GM12878 (cell line): ENCODE measurements at regions not wholly inside any gene's neighbourhood (a gene's known extent, or its start where the extent isn't known, plus 50 kb on each side); places are given as distances from the start of the nearest gene placed in this dataset.

Experiments
- ATAC-seq: fragments of 200-7000 bp; cut with Tn5 transposase; 3 replicates; pipeline ENCODE4 v1.9.1; 2020; ENCODE audit warnings: mild to moderate bottlenecking, moderate library complexity
- BruUV-seq: library from RNA; stranded (reverse); fragments of 400-500 nt; replicated peaks from 2 replicates; lab custom pipeline; 2021; lab: Mats Ljungman, UMichigan
- CTCF ChIA-PET: fragments of 300-600 bp; sonication (Branson Sonifier 250); formaldehyde crosslinking; extraction: SDS; loops from one replicate; lab custom pipeline; 2021; ENCODE audit warnings: inconsistent platforms; lab: Yijun Ruan, JAX
- POLR2A ChIA-PET: fragments of 350-600 bp; formaldehyde crosslinking; extraction: SDS; loops from one replicate; lab custom pipeline; 2021; ENCODE audit warnings: inconsistent platforms; lab: Charles Lee
- RAD21 ChIA-PET: fragments of 300-600 bp; sonication (Branson Sonifier 250); formaldehyde crosslinking; loops from one replicate; lab custom pipeline; 2023; ENCODE audit warnings: antibody characterized with exemption; ENCODE audit not compliant: unreplicated experiment; lab: Charles Lee
- SMC1A ChIA-PET: fragments of 300-600 bp; sonication (Branson Sonifier 250); formaldehyde crosslinking; loops from one replicate; lab custom pipeline; 2023; ENCODE audit not compliant: unreplicated experiment, uncharacterized antibody; lab: Charles Lee
- DNase-seq: peaks from one replicate; pipeline ENCODE4 v3.0.0-alpha.2; 2011; ENCODE audit warnings: low read depth, low spot score
- FAIRE-seq: peaks from 3 replicates; lab custom pipeline; 2011; peaks lifted over from hg19 to GRCh38; lab: Jason Lieb, UNC
- H2AFZ ChIP-seq: 2 replicates; pipeline ENCODE4 v1.6.0; 2011; ENCODE audit warnings: low read depth, low read length, control low read depth; ENCODE audit not compliant: control insufficient read depth
- H3K27ac ChIP-seq: 2 replicates; pipeline ENCODE4 v1.5.1; 2011; ENCODE audit warnings: control low read depth; ENCODE audit not compliant: control insufficient read depth, insufficient read depth
- H3K27me3 ChIP-seq, 2 experiments: replicated peaks in 1 of 2; 2 replicates each; pipeline versions ENCODE4 v1.6.0 to v1.6.1; 2011; ENCODE audit warnings: low read length in 1 of 2; ENCODE audit not compliant: control insufficient read depth in 2 of 2, insufficient read depth in 2 of 2
- H3K36me3 ChIP-seq, 2 experiments: 2 replicates each; pipeline ENCODE4 v1.5.1; 2011; ENCODE audit warnings: low read length in 1 of 2; ENCODE audit not compliant: control insufficient read depth in 2 of 2, insufficient read depth in 2 of 2
- H3K4me1 ChIP-seq: 2 replicates; pipeline ENCODE4 v1.6.1; 2011; ENCODE audit warnings: mild to moderate bottlenecking, low read length, moderate library complexity, mixed read lengths; ENCODE audit not compliant: control insufficient read depth, insufficient read depth
- H3K4me2 ChIP-seq: 2 replicates; pipeline ENCODE4 v1.6.0; 2011; ENCODE audit warnings: control low read depth; ENCODE audit not compliant: control insufficient read depth, insufficient read depth
- H3K4me3 ChIP-seq: fragments of 200-600 bp; sonication (generic); 2 replicates; pipeline ENCODE4 v1.5.1; 2016
- H3K79me2 ChIP-seq: 2 replicates; pipeline ENCODE4 v1.6.0; 2011; ENCODE audit warnings: low read length; ENCODE audit not compliant: control insufficient read depth, insufficient read depth
- H3K9ac ChIP-seq: 2 replicates; pipeline ENCODE4 v1.8.0; 2011; ENCODE audit warnings: low read length, control low read depth, mixed read lengths; ENCODE audit not compliant: control insufficient read depth, insufficient read depth
- H3K9me3 ChIP-seq: replicated peaks from 3 replicates; pipeline ENCODE4 v1.5.1; 2011; ENCODE audit warnings: mild to moderate bottlenecking, low read length; ENCODE audit not compliant: control insufficient read depth, insufficient read depth
- H4K20me1 ChIP-seq: 2 replicates; pipeline ENCODE4 v1.6.0; 2011; ENCODE audit not compliant: control insufficient read depth, insufficient read depth
- BACH1 ChIP-seq: fragments of 450-650 bp; IDR thresholded peaks from 2 replicates; pipeline ENCODE4 v1.6.1; 2017; ENCODE audit warnings: mild to moderate bottlenecking, borderline replicate concordance
- CBFB ChIP-seq: IDR thresholded peaks from 2 replicates; pipeline ENCODE4 v1.6.1; 2016; ENCODE audit warnings: antibody characterized with exemption, low read depth
- CBX5 ChIP-seq: sonication (generic); IDR thresholded peaks from 2 replicates; pipeline ENCODE4 v1.6.1; 2016; ENCODE audit warnings: low read depth, moderate library complexity, mild to moderate bottlenecking, inconsistent platforms
- CHD2 ChIP-seq: IDR thresholded peaks from 2 replicates; pipeline ENCODE4 v1.6.1; 2011; ENCODE audit warnings: low read depth, low read length, improper control_type of control experiment, borderline replicate concordance
- FOS ChIP-seq: IDR thresholded peaks from 3 replicates; pipeline ENCODE4 v1.6.1; 2011; ENCODE audit warnings: borderline replicate concordance; ENCODE audit not compliant: insufficient read length; ENCODE audit errors: extremely low read depth
- KAT2A ChIP-seq: conservative IDR thresholded peaks from 2 replicates; pipeline ENCODE4 v1.6.1; 2011; ENCODE audit warnings: low read depth, low read length; ENCODE audit not compliant: control insufficient read depth
- KDM1A ChIP-seq: fragments of 200-600 bp; sonication (generic); IDR thresholded peaks from 2 replicates; pipeline ENCODE4 v1.6.1; 2016; ENCODE audit warnings: borderline replicate concordance
- NFIC ChIP-seq: IDR thresholded peaks from 2 replicates; pipeline ENCODE4 v1.6.1; 2012; ENCODE audit warnings: low read depth, mild to moderate bottlenecking, inconsistent platforms, low read length, moderate library complexity
- NR2C2 ChIP-seq: IDR thresholded peaks from 2 replicates; pipeline ENCODE4 v1.6.1; 2011; ENCODE audit warnings: borderline replicate concordance, low read depth; ENCODE audit not compliant: control insufficient read depth, insufficient read length
- POU2F2 ChIP-seq: IDR thresholded peaks from 3 replicates; pipeline ENCODE4 v1.6.1; 2011; ENCODE audit warnings: low read depth, mild to moderate bottlenecking, low read length, borderline replicate concordance
- SREBF1 ChIP-seq: IDR thresholded peaks from 2 replicates; pipeline ENCODE4 v1.6.1; 2012; ENCODE audit warnings: mild to moderate bottlenecking, low read length
- ZNF274 ChIP-seq: IDR thresholded peaks from one replicate; pipeline ENCODE4 v1.8.0; 2011; ENCODE audit not compliant: insufficient read length, insufficient read depth
- ZSCAN29 ChIP-seq: fragments of 450-650 bp; IDR thresholded peaks from 2 replicates; pipeline ENCODE4 v1.6.1; 2017; ENCODE audit warnings: mild to moderate bottlenecking, moderate library complexity
- in situ Hi-C: fragments of 300-500 bp; cut with MboI; formaldehyde crosslinking; loops from 9 replicates; pipeline ENCODE4 v1.14.3; 2018; ENCODE audit warnings: mixed read lengths
- intact Hi-C: fragments of 100-400 bp; cut with micrococcal nuclease; formaldehyde crosslinking; loops from one replicate; pipeline ENCODE4 v1.14.2; 2022; ENCODE audit not compliant: unreplicated experiment
- TF ChIP-seq, protein P1 (sequence below): fragments of 150-350 bp; IDR thresholded peaks from 2 replicates; pipeline ENCODE4 v1.6.1; 2014; ENCODE audit warnings: mild to moderate bottlenecking, low read depth, low read length
- TF ChIP-seq, protein P2 (sequence below): IDR thresholded peaks from 2 replicates; pipeline ENCODE4 v1.6.1; 2012; ENCODE audit warnings: low read depth, low read length, improper control_type of control experiment
- TF ChIP-seq, protein P3 (sequence below): fragments of 450-650 bp; IDR thresholded peaks from 2 replicates; pipeline ENCODE4 v1.6.1; 2016; ENCODE audit warnings: mild to moderate bottlenecking
- TF ChIP-seq, protein P4 (sequence below): IDR thresholded peaks from 2 replicates; pipeline ENCODE4 v1.6.1; 2011; ENCODE audit warnings: mild to moderate bottlenecking, low read depth, low read length, moderate library complexity; ENCODE audit not compliant: insufficient replicate concordance
- TF ChIP-seq, protein P5 (sequence below): fragments of 450-650 bp; IDR thresholded peaks from 2 replicates; pipeline ENCODE4 v1.6.1; 2017; ENCODE audit warnings: mild to moderate bottlenecking

DNA sequence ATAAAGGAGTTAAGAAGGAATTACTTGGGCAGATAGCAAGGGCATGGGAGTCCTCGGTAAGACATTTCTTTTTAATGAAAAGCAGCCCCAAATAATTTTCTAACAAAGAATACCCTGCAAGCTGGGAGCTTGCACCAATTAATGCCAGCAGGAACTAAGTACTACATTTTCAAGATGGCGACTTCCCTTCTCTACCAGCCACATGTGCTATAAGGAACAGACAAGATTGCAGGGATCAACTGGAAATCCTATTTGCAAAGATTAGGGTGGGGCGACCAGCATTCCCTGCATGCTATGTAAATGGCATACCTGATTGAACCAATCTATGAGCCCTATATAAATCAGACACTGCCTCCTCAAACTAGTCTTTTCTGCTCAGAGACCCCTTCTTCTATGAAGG lies 827.5 kb downstream of the ADCYAP1 start (continued):
- TF ChIP-seq, protein P1, sequence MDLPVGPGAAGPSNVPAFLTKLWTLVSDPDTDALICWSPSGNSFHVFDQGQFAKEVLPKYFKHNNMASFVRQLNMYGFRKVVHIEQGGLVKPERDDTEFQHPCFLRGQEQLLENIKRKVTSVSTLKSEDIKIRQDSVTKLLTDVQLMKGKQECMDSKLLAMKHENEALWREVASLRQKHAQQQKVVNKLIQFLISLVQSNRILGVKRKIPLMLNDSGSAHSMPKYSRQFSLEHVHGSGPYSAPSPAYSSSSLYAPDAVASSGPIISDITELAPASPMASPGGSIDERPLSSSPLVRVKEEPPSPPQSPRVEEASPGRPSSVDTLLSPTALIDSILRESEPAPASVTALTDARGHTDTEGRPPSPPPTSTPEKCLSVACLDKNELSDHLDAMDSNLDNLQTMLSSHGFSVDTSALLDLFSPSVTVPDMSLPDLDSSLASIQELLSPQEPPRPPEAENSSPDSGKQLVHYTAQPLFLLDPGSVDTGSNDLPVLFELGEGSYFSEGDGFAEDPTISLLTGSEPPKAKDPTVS, result no peak
- no peak for TF ChIP-seq ZSCAN29

DNA sequence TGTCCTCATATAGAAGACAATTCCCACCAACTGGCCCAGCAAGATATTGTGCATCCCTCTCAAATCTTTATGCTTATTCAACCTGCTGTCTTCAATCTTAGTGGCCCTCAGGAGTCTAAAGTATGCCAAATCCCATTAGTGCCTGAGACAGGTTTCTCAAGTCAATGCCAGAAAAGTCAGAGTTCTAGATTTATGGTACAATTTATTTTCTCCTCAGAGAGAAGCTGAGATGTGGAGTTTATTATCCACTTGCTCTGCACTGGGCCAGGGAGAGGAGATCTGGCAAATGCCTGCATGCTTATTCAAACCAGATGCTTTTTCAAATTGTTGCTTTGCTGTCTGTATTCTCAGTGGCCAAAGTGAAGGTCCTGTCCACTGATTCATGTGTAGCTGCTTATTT lies 825.2 kb downstream of the METTL4 start:
- TF ChIP-seq NR2C2 (no peak), KAT2A (no peak), CBFB (no peak), KDM1A (no peak), NFIC (no peak), ZNF274 (no peak), FOS (no peak), CBX5 (no peak), SREBF1 (no peak), CHD2 (no peak), POU2F2 (no peak), BACH1 (no peak)
- TF ChIP-seq, protein P2, sequence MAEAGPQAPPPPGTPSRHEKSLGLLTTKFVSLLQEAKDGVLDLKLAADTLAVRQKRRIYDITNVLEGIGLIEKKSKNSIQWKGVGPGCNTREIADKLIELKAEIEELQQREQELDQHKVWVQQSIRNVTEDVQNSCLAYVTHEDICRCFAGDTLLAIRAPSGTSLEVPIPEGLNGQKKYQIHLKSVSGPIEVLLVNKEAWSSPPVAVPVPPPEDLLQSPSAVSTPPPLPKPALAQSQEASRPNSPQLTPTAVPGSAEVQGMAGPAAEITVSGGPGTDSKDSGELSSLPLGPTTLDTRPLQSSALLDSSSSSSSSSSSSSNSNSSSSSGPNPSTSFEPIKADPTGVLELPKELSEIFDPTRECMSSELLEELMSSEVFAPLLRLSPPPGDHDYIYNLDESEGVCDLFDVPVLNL, result no peak
- TF ChIP-seq, protein P3, sequence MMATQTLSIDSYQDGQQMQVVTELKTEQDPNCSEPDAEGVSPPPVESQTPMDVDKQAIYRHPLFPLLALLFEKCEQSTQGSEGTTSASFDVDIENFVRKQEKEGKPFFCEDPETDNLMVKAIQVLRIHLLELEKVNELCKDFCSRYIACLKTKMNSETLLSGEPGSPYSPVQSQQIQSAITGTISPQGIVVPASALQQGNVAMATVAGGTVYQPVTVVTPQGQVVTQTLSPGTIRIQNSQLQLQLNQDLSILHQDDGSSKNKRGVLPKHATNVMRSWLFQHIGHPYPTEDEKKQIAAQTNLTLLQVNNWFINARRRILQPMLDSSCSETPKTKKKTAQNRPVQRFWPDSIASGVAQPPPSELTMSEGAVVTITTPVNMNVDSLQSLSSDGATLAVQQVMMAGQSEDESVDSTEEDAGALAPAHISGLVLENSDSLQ, result no peak
- TF ChIP-seq, protein P4, sequence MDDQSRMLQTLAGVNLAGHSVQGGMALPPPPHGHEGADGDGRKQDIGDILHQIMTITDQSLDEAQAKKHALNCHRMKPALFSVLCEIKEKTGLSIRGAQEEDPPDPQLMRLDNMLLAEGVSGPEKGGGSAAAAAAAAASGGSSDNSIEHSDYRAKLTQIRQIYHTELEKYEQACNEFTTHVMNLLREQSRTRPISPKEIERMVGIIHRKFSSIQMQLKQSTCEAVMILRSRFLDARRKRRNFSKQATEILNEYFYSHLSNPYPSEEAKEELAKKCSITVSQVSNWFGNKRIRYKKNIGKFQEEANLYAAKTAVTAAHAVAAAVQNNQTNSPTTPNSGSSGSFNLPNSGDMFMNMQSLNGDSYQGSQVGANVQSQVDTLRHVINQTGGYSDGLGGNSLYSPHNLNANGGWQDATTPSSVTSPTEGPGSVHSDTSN, result no peak
- TF ChIP-seq, protein P5, sequence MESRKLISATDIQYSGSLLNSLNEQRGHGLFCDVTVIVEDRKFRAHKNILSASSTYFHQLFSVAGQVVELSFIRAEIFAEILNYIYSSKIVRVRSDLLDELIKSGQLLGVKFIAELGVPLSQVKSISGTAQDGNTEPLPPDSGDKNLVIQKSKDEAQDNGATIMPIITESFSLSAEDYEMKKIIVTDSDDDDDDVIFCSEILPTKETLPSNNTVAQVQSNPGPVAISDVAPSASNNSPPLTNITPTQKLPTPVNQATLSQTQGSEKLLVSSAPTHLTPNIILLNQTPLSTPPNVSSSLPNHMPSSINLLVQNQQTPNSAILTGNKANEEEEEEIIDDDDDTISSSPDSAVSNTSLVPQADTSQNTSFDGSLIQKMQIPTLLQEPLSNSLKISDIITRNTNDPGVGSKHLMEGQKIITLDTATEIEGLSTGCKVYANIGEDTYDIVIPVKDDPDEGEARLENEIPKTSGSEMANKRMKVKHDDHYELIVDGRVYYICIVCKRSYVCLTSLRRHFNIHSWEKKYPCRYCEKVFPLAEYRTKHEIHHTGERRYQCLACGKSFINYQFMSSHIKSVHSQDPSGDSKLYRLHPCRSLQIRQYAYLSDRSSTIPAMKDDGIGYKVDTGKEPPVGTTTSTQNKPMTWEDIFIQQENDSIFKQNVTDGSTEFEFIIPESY, result no peak
- Histone ChIP-seq H3K79me2 (no peaks in the 10 kb centered on the region), H2AFZ (no peak overlapping the region), H3K36me3 (no peaks in the 10 kb centered on the region), H4K20me1 (no peaks in the 10 kb centered on the region), H3K9me3 (no peaks in the 10 kb centered on the region), H3K27me3 (no peaks in the 10 kb centered on the region), H3K4me1 (no peaks in the 10 kb centered on the region), H3K9ac (no peak overlapping the region), H3K4me3 (no peak overlapping the region), H3K4me2 (no peak overlapping the region), H3K27ac (no peak overlapping the region)
- in situ Hi-C loops (no loop called here), intact Hi-C loops (no loop called here)
- RAD21 ChIA-PET, result no interaction called here
- BruUV-seq, result no TSS peak
- ATAC-seq, result no peak
- no peak for DNase-seq
- FAIRE-seq, result no peak
- CTCF ChIA-PET, result no interaction called here
- SMC1A ChIA-PET, result no interaction called here
- POLR2A ChIA-PET, result no interaction called here
